UCSD-AML1 (cell line): ENCODE measurements at regions not wholly inside any gene's neighbourhood (a gene's known extent, or its start where the extent isn't known, plus 50 kb on each side); places are given as distances from the start of the nearest gene placed in this dataset.
"Not testable (repeated sequence)": the region's sequence is repeated elsewhere in the genome, so short reads cannot be mapped to it uniquely, and the experiment has no call there.

Source experiments
- DNase-seq: peaks from one replicate; lab custom pipeline; 2025; ENCODE audit not compliant: unreplicated experiment; lab: John Stamatoyannopoulos, UW

- no peak for DNase-seq
These were observed 167.0 kb downstream of the ERMARD start for GRCh38 chr6:169918239-169918953.

GRCh38 chr6:169917153-169917552 lies 165.7 kb downstream of the ERMARD start:
- no peak for DNase-seq

GRCh38 chr6:169915769-169916550 lies 164.5 kb downstream of the ERMARD start:
- no peak for DNase-seq

GRCh38 chr6:169913745-169914144 lies 162.3 kb downstream of the ERMARD start:
- not testable (repeated sequence) for DNase-seq

- no peak for DNase-seq
These were observed 161.7 kb downstream of the ERMARD start for GRCh38 chr6:169913096-169913638.

- no peak for DNase-seq
These were observed 161.1 kb downstream of the ERMARD start for GRCh38 chr6:169912266-169913095.

GRCh38 chr6:169911264-169912263 lies 160.1 kb downstream of the ERMARD start:
- DNase-seq: no peak

GRCh38 chr6:169909113-169909512 lies 157.7 kb downstream of the ERMARD start:
- DNase-seq: no peak

GRCh38 chr6:169908403-169908933 lies 157.0 kb downstream of the ERMARD start:
- DNase-seq: no peak

- no peak for DNase-seq
These were observed 156.1 kb downstream of the ERMARD start for GRCh38 chr6:169907419-169908115.

GRCh38 chr6:169906688-169907418 lies 155.4 kb downstream of the ERMARD start:
- no peak for DNase-seq

- DNase-seq: no peak
These were observed 154.7 kb downstream of the ERMARD start for GRCh38 chr6:169906004-169906687.

GRCh38 chr6:169905041-169905807 lies 153.8 kb downstream of the ERMARD start:
- DNase-seq: no peak

- no peak for DNase-seq
These were observed 152.9 kb downstream of the ERMARD start for GRCh38 chr6:169904051-169904922.

GRCh38 chr6:169903122-169903521 lies 151.7 kb downstream of the ERMARD start:
- no peak for DNase-seq

- no peak for DNase-seq
These were observed 151.2 kb downstream of the ERMARD start for GRCh38 chr6:169902604-169903003.
